Epithelial cell of prostate (primary cell): ENCODE measurements at regions not wholly inside any gene's neighbourhood (a gene's known extent, or its start where the extent isn't known, plus 50 kb on each side); places are given as distances from the start of the nearest gene placed in this dataset.
"Not testable (repeated sequence)": the region's sequence is repeated elsewhere in the genome, so short reads cannot be mapped to it uniquely, and the experiment has no call there.

Experiments
- DNase-seq: peaks from one replicate; pipeline ENCODE4 v3.0.0-alpha.2; 2011; ENCODE audit warnings: low read depth, low spot score
- H3K27ac ChIP-seq: fragments of 450-650 bp; 2 replicates; pipeline ENCODE4 v1.5.1; 2017; ENCODE audit warnings: mild to moderate bottlenecking

- no peak for DNase-seq
These were observed 724.6 kb upstream of the NRP1 start for GRCh38 chr10:34058845-34059614.

GRCh38 chr10:34055410-34055985 is 721.0 kb upstream of the NRP1 start:
- not testable (repeated sequence) for DNase-seq, H3K27ac ChIP-seq

More at GRCh38 chr10:34058845-34059614, 724.6 kb upstream of the NRP1 start:
- no peak overlapping the region for H3K27ac ChIP-seq

GRCh38 chr10:34049887-34050286 is 715.4 kb upstream of the NRP1 start:
- H3K27ac ChIP-seq, result no peak overlapping the region
- no peak for DNase-seq

GRCh38 chr10:34049469-34049868 is 715.0 kb upstream of the NRP1 start:
- no peak overlapping the region for H3K27ac ChIP-seq
- no peak for DNase-seq

- DNase-seq, result no peak
- no peak overlapping the region for H3K27ac ChIP-seq
These were observed 712.9 kb upstream of the NRP1 start for GRCh38 chr10:34047389-34047788.

GRCh38 chr10:34046506-34047034 is 712.1 kb upstream of the NRP1 start:
- DNase-seq, result no peak
- H3K27ac ChIP-seq, result no peak overlapping the region

GRCh38 chr10:34045571-34046190 is 711.2 kb upstream of the NRP1 start:
- no peak overlapping the region for H3K27ac ChIP-seq
- DNase-seq, result no peak

GRCh38 chr10:34041871-34042270 is 707.4 kb upstream of the NRP1 start:
- H3K27ac ChIP-seq, result no peak overlapping the region
- DNase-seq, result no peak

GRCh38 chr10:34037499-34037898 is 703.0 kb upstream of the NRP1 start:
- no peak for DNase-seq
- no peak overlapping the region for H3K27ac ChIP-seq

GRCh38 chr10:34035241-34035790 is 700.8 kb upstream of the NRP1 start:
- DNase-seq, H3K27ac ChIP-seq: not testable (repeated sequence)

GRCh38 chr10:34033078-34033477 is 698.6 kb upstream of the NRP1 start:
- H3K27ac ChIP-seq, result no peak overlapping the region
- DNase-seq, result no peak

- DNase-seq, result no peak
- H3K27ac ChIP-seq, result no peak overlapping the region
These were observed 698.1 kb upstream of the NRP1 start for GRCh38 chr10:34032564-34032963.

- H3K27ac ChIP-seq, result no peak overlapping the region
These were observed 696.9 kb upstream of the NRP1 start for GRCh38 chr10:34031400-34031799.

GRCh38 chr10:34029455-34029854 is 695.0 kb upstream of the NRP1 start:
- no peak for DNase-seq
- no peak overlapping the region for H3K27ac ChIP-seq

More at GRCh38 chr10:34031400-34031799, 696.9 kb upstream of the NRP1 start:
- DNase-seq, result no peak

GRCh38 chr10:34028936-34029335 is 694.5 kb upstream of the NRP1 start:
- no peak overlapping the region for H3K27ac ChIP-seq
- no peak for DNase-seq

- H3K27ac ChIP-seq, result no peak overlapping the region
- DNase-seq, result no peak
These were observed 690.4 kb upstream of the NRP1 start for GRCh38 chr10:34024693-34025425.

GRCh38 chr10:34024282-34024681 is 689.8 kb upstream of the NRP1 start:
- no peak overlapping the region for H3K27ac ChIP-seq
- DNase-seq, result no peak

GRCh38 chr10:34022195-34022594 is 687.7 kb upstream of the NRP1 start:
- no peak overlapping the region for H3K27ac ChIP-seq
- no peak for DNase-seq

GRCh38 chr10:34018784-34019183 is 684.3 kb upstream of the NRP1 start:
- no peak overlapping the region for H3K27ac ChIP-seq

GRCh38 chr10:34018129-34018528 is 683.7 kb upstream of the NRP1 start:
- no peak for DNase-seq
- H3K27ac ChIP-seq, result no peak overlapping the region

More at GRCh38 chr10:34018784-34019183, 684.3 kb upstream of the NRP1 start:
- DNase-seq, result no peak
